Left cardiac atrium (tissue), 4 donors: ENCODE measurements at regions not wholly inside any gene's neighbourhood (a gene's known extent, or its start where the extent isn't known, plus 50 kb on each side); places are given as distances from the start of the nearest gene placed in this dataset.
"Not testable (repeated sequence)": the region's sequence is repeated elsewhere in the genome, so short reads cannot be mapped to it uniquely, and the experiment has no call there.

Experiments used
- ATAC-seq, 2 donors: fragments of 200-7000 bp; cut with Tn5 transposase; one replicate each; pipeline ENCODE4 v1.9.1; 2020; ENCODE audit warnings: mild to moderate bottlenecking in 2 of 2, moderate library complexity in 2 of 2
- DNase-seq: peaks from one replicate; pipeline ENCODE4 v3.0.0-alpha.2; 2020
- intact Hi-C, 2 donors: fragments of 100-400 bp; cut with DNase I; formaldehyde crosslinking; loops; one replicate each; pipeline versions ENCODE4 v1.14.1 to v1.15.1; 2022 to 2023
- donor health status: DM: no; HTN: yes; CAD: no.
- donor health status: DM: no; HTN: yes; CAD: no; lungs with severe emphysema.
- donor health status: DM: yes; HTN: yes; CAD: no.
- donor health status: Dilated cardiomyopathy.

- no peak for ATAC-seq
- DNase-seq: no peak
- intact Hi-C loops: no loop called here
Observed at GRCh38 chr1:121517586-121518230, 332.9 kb downstream of the SRGAP2C start.

DNA sequence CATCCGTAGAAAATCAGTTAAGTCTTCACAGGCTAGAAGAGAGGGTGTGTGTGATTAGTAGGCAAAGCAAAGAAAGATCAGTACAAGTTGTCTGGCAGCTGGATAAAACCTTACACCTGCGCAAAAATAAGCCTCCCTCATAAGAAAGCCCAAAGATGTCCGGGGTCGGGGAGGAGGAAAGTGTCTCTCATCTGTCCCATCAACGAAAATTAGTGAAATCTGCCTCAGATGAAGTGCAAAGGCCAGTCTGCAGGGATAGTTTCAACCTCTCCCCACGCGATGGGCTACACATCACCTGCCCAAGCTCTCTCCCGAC is 333.9 kb downstream of the SRGAP2C start:
- DNase-seq: no peak
- ATAC-seq: no peak
- intact Hi-C loops: no loop called here

GRCh38 chr1:121519042-121519755 is 334.4 kb downstream of the SRGAP2C start:
- intact Hi-C loops: no loop called here

DNA sequence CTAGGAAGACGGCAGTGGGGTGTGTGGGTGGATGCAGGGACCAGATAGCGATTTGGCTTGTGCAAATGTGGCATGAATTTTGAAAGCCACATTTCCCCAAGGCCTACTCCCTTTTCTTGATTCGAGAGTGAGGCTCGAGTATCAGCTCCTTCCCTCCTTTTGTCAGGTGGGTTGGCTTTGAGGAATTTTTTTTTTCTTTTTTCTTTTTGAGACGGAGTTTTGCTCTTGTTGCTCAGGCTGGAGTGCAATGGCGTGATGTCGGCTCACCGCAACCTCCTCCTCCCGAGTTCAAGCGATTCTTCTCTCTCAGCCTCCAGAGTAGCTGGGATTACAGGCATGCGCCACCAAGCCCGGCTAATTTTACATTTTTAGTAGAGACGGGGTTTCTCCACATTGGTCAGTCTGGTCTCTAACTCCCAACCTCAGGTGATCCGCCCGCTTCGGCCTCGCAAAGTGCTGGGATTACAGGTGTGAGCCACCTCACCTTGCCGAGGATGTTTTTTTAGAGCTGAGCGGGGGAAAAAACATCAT is 335.0 kb downstream of the SRGAP2C start:
- ATAC-seq, DNase-seq, intact Hi-C loops: not testable (repeated sequence)

More at GRCh38 chr1:121519042-121519755, 334.4 kb downstream of the SRGAP2C start:
- peak; percentile 82 to 92 for ATAC-seq
- DNase-seq: peak; percentile 56

DNA sequence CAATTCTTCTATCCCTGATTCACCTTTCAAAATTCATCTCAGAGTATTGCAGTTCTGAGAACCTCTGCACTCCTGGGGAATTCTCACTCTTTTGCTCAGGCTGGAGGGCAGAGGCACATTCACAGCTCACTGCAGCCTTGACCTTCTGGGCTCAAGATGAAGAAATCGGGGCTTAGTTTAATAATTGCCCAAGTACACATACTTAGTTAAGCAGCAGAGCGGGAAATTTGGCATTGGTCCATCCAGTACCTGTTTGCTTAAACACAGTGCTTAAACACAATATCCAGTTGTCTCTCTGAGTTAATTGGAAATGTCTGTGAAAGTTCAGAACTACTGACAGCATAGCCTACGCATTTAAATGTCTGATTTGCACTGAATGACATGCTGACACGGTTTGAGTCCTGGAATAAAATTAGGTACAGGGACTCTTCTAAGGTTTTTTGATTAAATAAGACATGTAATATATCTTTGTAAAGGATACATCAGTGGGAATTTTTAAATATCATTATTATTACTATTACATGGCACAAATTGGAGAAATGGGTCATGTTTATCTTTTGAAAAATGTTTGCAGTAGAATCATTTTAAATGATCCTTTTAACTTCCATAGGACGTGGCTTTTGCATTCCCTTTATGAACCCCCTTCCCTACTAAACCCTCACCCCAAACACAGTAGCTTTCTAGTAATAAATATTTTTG is 337.4 kb downstream of the SRGAP2C start:
- ATAC-seq: peak in 1 of 2 donors; percentile 45
- DNase-seq: no peak
- intact Hi-C loops: no loop called here

- DNase-seq, intact Hi-C loops, ATAC-seq: not testable (repeated sequence)
Observed at GRCh38 chr1:121523112-121523511, 338.3 kb downstream of the SRGAP2C start.

DNA sequence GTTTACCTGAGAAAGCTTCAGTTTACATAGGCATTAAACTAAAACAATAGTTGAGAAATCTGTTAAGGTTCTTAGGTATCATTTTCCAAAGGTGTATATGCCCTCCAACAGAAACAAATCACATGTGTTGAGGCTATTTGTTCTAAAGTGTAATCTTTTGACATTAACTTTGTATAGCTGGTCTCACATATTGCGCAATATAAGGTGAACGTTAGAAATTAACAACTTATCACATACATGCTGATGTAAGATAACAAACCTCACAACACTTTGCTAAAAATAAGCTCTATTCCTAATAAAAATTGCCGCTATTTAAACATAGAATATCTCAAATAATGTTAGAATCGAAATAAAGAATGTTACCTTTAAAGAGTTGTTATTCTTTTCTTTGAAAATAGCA is 340.6 kb downstream of the SRGAP2C start:
- intact Hi-C loops: no loop called here
- DNase-seq: no peak
- ATAC-seq: no peak

- ATAC-seq: peak in 1 of 2 donors; percentile 38
- DNase-seq, intact Hi-C loops: not testable (repeated sequence)
Observed at GRCh38 chr1:121528958-121529357, 344.2 kb downstream of the SRGAP2C start.

GRCh38 chr1:121530026-121530425 is 345.3 kb downstream of the SRGAP2C start:
- DNase-seq, ATAC-seq, intact Hi-C loops: not testable (repeated sequence)

DNA sequence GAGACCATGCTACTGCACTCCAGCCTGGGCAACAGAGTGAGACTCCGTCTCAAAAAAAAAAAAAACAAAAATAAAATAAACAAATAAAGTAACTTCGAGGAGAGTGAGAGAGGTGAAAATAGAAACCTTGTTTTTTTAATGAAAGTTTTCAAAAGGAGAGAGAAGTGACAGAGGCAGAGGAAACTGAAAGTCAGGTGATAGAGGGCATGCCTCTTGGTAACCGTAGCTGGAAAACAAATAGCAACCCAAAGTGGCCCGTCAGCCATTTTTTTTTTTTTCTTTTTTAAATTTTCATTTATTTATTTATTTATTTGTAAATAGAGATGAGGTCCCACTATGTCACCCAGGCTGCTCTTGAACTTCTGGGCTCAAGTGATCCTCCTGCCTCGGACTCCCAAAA is 347.0 kb downstream of the SRGAP2C start:
- DNase-seq, intact Hi-C loops, ATAC-seq: not testable (repeated sequence)

GRCh38 chr1:121538148-121538547 is 353.4 kb downstream of the SRGAP2C start:
- DNase-seq, ATAC-seq, intact Hi-C loops: not testable (repeated sequence)

DNA sequence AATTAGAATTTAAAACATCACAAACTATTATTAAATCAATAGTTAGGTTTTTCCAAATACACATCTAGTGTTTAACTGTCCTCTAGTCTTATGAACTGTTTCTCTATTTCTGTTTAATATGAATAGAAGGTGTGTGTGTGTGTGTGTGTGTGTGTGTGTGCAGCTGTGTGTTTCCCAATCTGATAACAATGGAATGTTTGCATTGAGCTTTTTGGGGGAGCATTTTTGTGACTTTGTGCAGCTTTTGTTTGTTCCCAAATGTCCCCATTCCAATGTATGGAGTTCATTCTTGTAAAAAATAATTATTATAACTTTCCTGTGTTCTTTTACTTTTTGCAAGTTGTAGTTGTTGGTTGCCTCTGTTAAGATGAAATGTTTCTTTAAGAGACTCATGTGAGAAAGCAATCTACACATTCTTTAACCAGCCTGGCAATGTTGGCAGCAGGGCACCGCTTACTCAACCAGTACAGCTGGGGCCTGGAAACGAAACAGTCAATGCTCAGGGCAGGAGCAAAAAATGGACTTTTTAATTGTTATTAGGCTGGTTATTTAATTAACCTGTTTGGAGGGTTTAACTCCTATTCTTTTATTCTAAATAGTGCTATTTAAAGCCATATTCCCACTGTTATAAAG is 354.3 kb downstream of the SRGAP2C start:
- intact Hi-C loops: no loop called here
- ATAC-seq: no peak
- no peak for DNase-seq

- DNase-seq, ATAC-seq, intact Hi-C loops: not testable (repeated sequence)
Observed at GRCh38 chr1:121543988-121544387, 359.2 kb downstream of the SRGAP2C start.

- DNase-seq (no peak), ATAC-seq (no peak)
- intact Hi-C loops: no loop called here
Observed at GRCh38 chr1:121544500-121544899, 359.7 kb downstream of the SRGAP2C start.

GRCh38 chr1:121545899-121546298 is 361.1 kb downstream of the SRGAP2C start:
- ATAC-seq, DNase-seq, intact Hi-C loops: not testable (repeated sequence)

DNA sequence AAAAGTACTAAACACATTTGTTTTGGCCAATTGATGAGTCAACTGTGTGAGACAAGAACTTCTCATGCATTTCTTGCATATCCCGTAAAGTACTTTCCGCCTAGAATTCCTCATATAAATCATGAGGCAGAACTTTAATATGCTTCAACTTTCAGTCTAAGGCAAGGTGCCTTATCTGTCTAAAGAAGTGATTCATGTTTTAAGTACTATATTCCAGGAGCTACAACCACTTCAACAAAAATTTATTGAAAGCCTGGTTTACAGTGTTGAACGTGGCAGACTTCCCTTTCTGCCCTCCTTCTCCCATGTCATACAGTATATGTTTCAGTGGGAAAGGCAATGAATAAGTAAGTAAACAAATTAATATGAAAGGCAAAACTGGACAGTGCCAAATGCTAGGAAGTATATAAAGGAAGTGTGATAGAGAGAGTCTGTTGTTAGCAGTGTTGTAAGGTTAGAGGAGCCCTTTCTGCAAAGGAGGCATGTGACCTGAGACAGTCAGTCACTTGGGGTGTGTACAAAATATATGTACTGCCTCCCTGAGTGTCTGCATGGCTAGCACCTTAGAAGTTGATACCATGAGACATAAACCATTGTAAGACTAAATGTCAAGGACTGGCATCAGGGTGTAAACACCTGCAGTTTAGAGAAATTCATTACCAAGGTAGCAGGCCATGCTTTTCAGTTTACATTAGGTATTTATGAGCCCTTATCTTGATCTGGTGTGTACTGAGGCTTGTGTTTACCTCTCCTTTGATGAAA is 362.2 kb downstream of the SRGAP2C start:
- no peak for ATAC-seq
- intact Hi-C loops: no loop called here
- no peak for DNase-seq

DNA sequence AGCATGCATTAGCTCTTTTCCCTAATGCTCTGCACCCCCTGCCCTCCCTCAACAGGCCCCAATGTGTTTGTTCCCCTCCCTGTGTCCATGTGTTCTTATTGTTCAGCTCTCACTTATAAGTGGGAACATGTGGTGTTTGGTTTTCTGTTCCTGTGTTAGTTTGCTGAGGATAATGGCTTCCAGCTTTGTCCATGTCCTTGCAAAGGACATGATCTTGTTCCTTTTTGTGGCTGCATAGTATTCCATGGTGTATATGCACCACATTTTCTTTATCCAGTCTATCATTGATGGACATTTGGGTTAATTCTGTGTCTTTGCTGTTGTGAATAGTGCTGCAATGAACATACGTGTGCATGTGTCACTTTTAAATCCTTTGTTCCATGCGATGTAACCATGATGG is 363.0 kb downstream of the SRGAP2C start:
- intact Hi-C loops, ATAC-seq, DNase-seq: not testable (repeated sequence)

- ATAC-seq, intact Hi-C loops, DNase-seq: not testable (repeated sequence)
Observed at GRCh38 chr1:121550817-121551216, 366.0 kb downstream of the SRGAP2C start.

GRCh38 chr1:121551491-121551890 is 366.7 kb downstream of the SRGAP2C start:
- peak in 1 of 2 donors; percentile 34 for ATAC-seq
- intact Hi-C loops, DNase-seq: not testable (repeated sequence)
